Spleen (tissue), 7 donors: ENCODE measurements at regions not wholly inside any gene's neighbourhood (a gene's known extent, or its start where the extent isn't known, plus 50 kb on each side); places are given as distances from the start of the nearest gene placed in this dataset.

Experiments
- CTCF ChIP-seq, 11 experiments: fragments of 200-600 bp in 7 of 11; fragments of 450-650 bp in 4 of 11; sonication (generic) in 4 of 11; IDR thresholded peaks in 8 of 11; conservative IDR thresholded peaks in 3 of 11; 1 replicate in 7 of 11; 2 replicates in 4 of 11; pipeline versions ENCODE4 v1.4.0 to v1.8.0; 2016 to 2021; ENCODE audit warnings: antibody characterized with exemption in 11 of 11, inconsistent platforms in 4 of 11, mild to moderate bottlenecking in 1 of 11
- POLR2A ChIP-seq, 3 donors: fragments of 450-650 bp; IDR thresholded peaks; one replicate each; pipeline ENCODE4 v1.5.1; 2017; ENCODE audit warnings: antibody characterized with exemption in 3 of 3, mild to moderate bottlenecking in 1 of 3
- POLR2AphosphoS5 ChIP-seq, 3 donors: sonication (generic); formaldehyde crosslinking; IDR thresholded peaks; one replicate each; pipeline ENCODE4 v1.5.1; 2017; ENCODE audit warnings: antibody characterized with exemption in 3 of 3
- donor health status: DM: no; HTN: no; CAD: no; lungs with moderate emphysema.
- donor health status: DM: no; HTN: no; CAD: no.
- donor health status: DM: no; HTN: no; CAD: no.

DNA sequence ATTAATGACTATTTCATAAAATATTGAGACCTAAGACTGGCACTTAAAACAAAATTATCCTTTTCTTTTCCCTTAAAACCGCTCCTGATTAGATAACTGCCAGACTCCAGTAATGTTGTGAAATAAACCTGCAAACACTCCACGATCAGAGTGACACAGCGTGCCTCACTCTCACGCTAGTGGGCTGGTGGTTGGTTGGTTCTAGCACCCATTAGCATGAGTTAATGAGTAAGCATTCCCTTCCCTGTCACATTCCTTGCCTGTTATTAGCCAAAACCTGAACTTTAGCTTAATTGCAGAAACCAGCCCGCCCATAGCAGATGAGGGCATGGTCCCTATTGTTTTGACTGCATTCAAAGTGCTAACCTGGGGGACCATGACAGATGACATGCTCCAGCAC is 193.4 kb downstream of the CD83 start:
- TF ChIP-seq POLR2A (IDR thresholded peaks at IDR 0.05) = no peak
- no peak for TF ChIP-seq CTCF (IDR thresholded peaks at IDR 0.05 in 8 of 11, conservative IDR thresholded peaks at IDR 0.05 in 3 of 11)
- TF ChIP-seq POLR2AphosphoS5 (IDR thresholded peaks at IDR 0.05) = no peak
